ENCODE measurements at regions not wholly inside any gene's neighbourhood (a gene's known extent, or its start where the extent isn't known, plus 50 kb on each side); places are given as distances from the start of the nearest gene placed in this dataset.

- in situ Hi-C loops (cut with MboI; ENCODE audit: low pct_unique_long_range_greater_than_20kb, low sequenced_read_pairs, unreplicated experiment), result no loop called here
Observed at GRCh38 chr12:111277570-111277969, 91.3 kb downstream of the PHETA1 start.

GRCh38 chr12:111276146-111276545 is 92.7 kb downstream of the PHETA1 start:
- no peak for TF ChIP-seq CTCF (IDR thresholded peaks at IDR 0.05; ENCODE audit: extremely low read depth, insufficient read depth, missing control alignments)
- in situ Hi-C loops (cut with MboI; ENCODE audit: low pct_unique_long_range_greater_than_20kb, low sequenced_read_pairs, unreplicated experiment), result no loop called here
- no peak for DNase-seq (ENCODE audit: low spot score)

More at GRCh38 chr12:111277570-111277969, 91.3 kb downstream of the PHETA1 start:
- no peak for DNase-seq (ENCODE audit: low spot score)
- TF ChIP-seq CTCF (IDR thresholded peaks at IDR 0.05; ENCODE audit: extremely low read depth, insufficient read depth, missing control alignments), result no peak

- TF ChIP-seq CTCF (IDR thresholded peaks at IDR 0.05; ENCODE audit: extremely low read depth, insufficient read depth, missing control alignments), result no peak
- no peak for DNase-seq (ENCODE audit: low spot score)
- in situ Hi-C loops (cut with MboI; ENCODE audit: low pct_unique_long_range_greater_than_20kb, low sequenced_read_pairs, unreplicated experiment), result no loop called here
Observed at GRCh38 chr12:111275308-111275707, 93.6 kb downstream of the PHETA1 start.

- peak; percentile 43 for DNase-seq (ENCODE audit: low spot score)
- peak; percentile 19 for TF ChIP-seq CTCF (IDR thresholded peaks at IDR 0.05; ENCODE audit: extremely low read depth, insufficient read depth, missing control alignments)
- in situ Hi-C loops (cut with MboI; ENCODE audit: low pct_unique_long_range_greater_than_20kb, low sequenced_read_pairs, unreplicated experiment), result no loop called here
Observed at GRCh38 chr12:111274777-111275176, 94.1 kb downstream of the PHETA1 start.

- in situ Hi-C loops (cut with MboI; ENCODE audit: low pct_unique_long_range_greater_than_20kb, low sequenced_read_pairs, unreplicated experiment), result no loop called here
- TF ChIP-seq CTCF (IDR thresholded peaks at IDR 0.05; ENCODE audit: extremely low read depth, insufficient read depth, missing control alignments), result peak; percentile 30
- DNase-seq (ENCODE audit: low spot score), result no peak
Observed at GRCh38 chr12:111271674-111272418, 97.0 kb downstream of the PHETA1 start.

- DNase-seq (ENCODE audit: low spot score), result no peak
- no peak for TF ChIP-seq CTCF (IDR thresholded peaks at IDR 0.05; ENCODE audit: extremely low read depth, insufficient read depth, missing control alignments)
- in situ Hi-C loops (cut with MboI; ENCODE audit: low pct_unique_long_range_greater_than_20kb, low sequenced_read_pairs, unreplicated experiment), result no loop called here
Observed at GRCh38 chr12:111270774-111271173, 98.1 kb downstream of the PHETA1 start.
